Endothelial cell of umbilical vein (primary cell): ENCODE measurements at regions not wholly inside any gene's neighbourhood (a gene's known extent, or its start where the extent isn't known, plus 50 kb on each side); places are given as distances from the start of the nearest gene placed in this dataset.

Experiments
- BruUV-seq: library from RNA; stranded (reverse); fragments of 400-500 nt; replicated peaks from 2 replicates; lab custom pipeline; 2021; lab: Mats Ljungman, UMichigan
- CTCF ChIA-PET: fragments of 300-600, 350-600 bp; sonication (Branson Sonifier 250); formaldehyde crosslinking; loops from one replicate; lab custom pipeline; 2021; ENCODE audit warnings: antibody characterized with exemption, inconsistent platforms; lab: Charles Lee
- POLR2A ChIA-PET: fragments of 300-600, 350-600 bp; sonication (Branson Sonifier 250); formaldehyde crosslinking; loops from one replicate; lab custom pipeline; 2021; ENCODE audit warnings: antibody characterized with exemption, inconsistent platforms; lab: Charles Lee
- DNase-seq: peaks from one replicate; pipeline ENCODE4 v3.0.0-alpha.2; 2011; ENCODE audit warnings: low read depth, low spot score
- FAIRE-seq: peaks from 2 replicates; lab custom pipeline; 2011; peaks lifted over from hg19 to GRCh38; lab: Jason Lieb, UNC
- H2AFZ ChIP-seq: 2 replicates; pipeline ENCODE4 v1.6.0; 2012; ENCODE audit warnings: low read depth, low read length, control low read depth, inconsistent platforms
- H3K27ac ChIP-seq: 2 replicates; pipeline ENCODE4 v1.5.1; 2011; ENCODE audit warnings: low read depth, mild to moderate bottlenecking, control low read depth, low read length, moderate library complexity; ENCODE audit not compliant: insufficient read depth
- H3K27me3 ChIP-seq, 2 experiments: 2 replicates each; pipeline versions ENCODE4 v1.6.0 to v1.6.1; 2011; ENCODE audit warnings: low read length in 2 of 2, mixed read lengths in 1 of 2; ENCODE audit not compliant: control insufficient read depth in 2 of 2, insufficient read depth in 2 of 2
- H3K36me3 ChIP-seq, 2 experiments: 2 replicates in 1 of 2; 3 replicates in 1 of 2; pipeline ENCODE4 v1.5.1; 2011; ENCODE audit warnings: low read length in 2 of 2, mild to moderate bottlenecking in 1 of 2, moderate library complexity in 1 of 2; ENCODE audit not compliant: control insufficient read depth in 2 of 2, insufficient read depth in 2 of 2; ENCODE audit errors: extremely low read depth in 1 of 2
- H3K4me1 ChIP-seq: 3 replicates; pipeline ENCODE4 v1.5.1; 2011; ENCODE audit warnings: mild to moderate bottlenecking, low read length; ENCODE audit not compliant: control insufficient read depth, insufficient read depth; ENCODE audit errors: extremely low read depth
- H3K4me2 ChIP-seq: 2 replicates; pipeline ENCODE4 v1.6.1; 2011; ENCODE audit warnings: low read length, control low read depth, mixed read lengths; ENCODE audit not compliant: insufficient read depth
- H3K4me3 ChIP-seq, 3 experiments: fragments of 200-600 bp in 1 of 3; sonication (generic), shearing (Covaris generic) in 1 of 3; replicated peaks in 1 of 3; 2 replicates each; pipeline ENCODE4 v1.5.1; 2011 to 2016; ENCODE audit warnings: control low read depth in 3 of 3, low read length in 3 of 3, mild to moderate bottlenecking in 2 of 3, inconsistent platforms in 1 of 3, low read depth in 1 of 3, moderate library complexity in 1 of 3; ENCODE audit not compliant: insufficient read depth in 1 of 3
- H3K79me2 ChIP-seq: 2 replicates; pipeline ENCODE4 v1.6.0; 2012; ENCODE audit warnings: low read length, inconsistent platforms; ENCODE audit not compliant: control insufficient read depth, insufficient read depth
- H3K9ac ChIP-seq: replicated peaks from 2 replicates; pipeline ENCODE3; 2011; ENCODE audit warnings: low read length, control low read depth; ENCODE audit not compliant: insufficient read depth; ENCODE audit errors: extremely low read depth
- H3K9me1 ChIP-seq: replicated peaks from 3 replicates; pipeline ENCODE4 v1.6.0; 2011; ENCODE audit warnings: mild to moderate bottlenecking, low read length; ENCODE audit not compliant: control insufficient read depth, insufficient read depth; ENCODE audit errors: extremely low read depth
- H3K9me3 ChIP-seq: replicated peaks from 2 replicates; pipeline ENCODE4 v1.5.1; 2012; ENCODE audit warnings: low read length, inconsistent platforms; ENCODE audit not compliant: control insufficient read depth, insufficient read depth
- H4K20me1 ChIP-seq: replicated peaks from 2 replicates; pipeline ENCODE3; 2011; ENCODE audit warnings: mild to moderate bottlenecking, low read length; ENCODE audit not compliant: control insufficient read depth, insufficient read depth; ENCODE audit errors: extremely low read depth
- EZH2 ChIP-seq: IDR thresholded peaks from 2 replicates; pipeline ENCODE4 v1.6.1; 2012; ENCODE audit warnings: borderline replicate concordance, low read depth, mild to moderate bottlenecking, moderate library complexity, low read length, inconsistent platforms; ENCODE audit not compliant: severe bottlenecking
- FOS ChIP-seq: IDR thresholded peaks from 2 replicates; pipeline ENCODE4 v1.6.1; 2011; ENCODE audit warnings: mild to moderate bottlenecking, low read length, moderate library complexity, borderline replicate concordance; ENCODE audit not compliant: insufficient read depth
- GATA2 ChIP-seq: IDR thresholded peaks from 2 replicates; pipeline ENCODE4 v1.7.0; 2011; ENCODE audit warnings: low read depth, mild to moderate bottlenecking, moderate library complexity, mixed read lengths, low read length; ENCODE audit not compliant: insufficient read length, insufficient read depth
- JUN ChIP-seq: IDR thresholded peaks from 2 replicates; pipeline ENCODE4 v1.6.1; 2011; ENCODE audit warnings: borderline replicate concordance, low read depth; ENCODE audit not compliant: insufficient read length, insufficient read depth
- MYC ChIP-seq: IDR thresholded peaks from one replicate; pipeline ENCODE4 v1.6.1; 2011; ENCODE audit warnings: mild to moderate bottlenecking, low read depth, low read length
- POLR2A ChIP-seq: IDR thresholded peaks from 2 replicates; pipeline ENCODE4 v1.6.1; 2012; ENCODE audit warnings: low read depth, mild to moderate bottlenecking, control low read depth, low read length
- POLR2AphosphoS5 ChIP-seq: IDR thresholded peaks from 2 replicates; pipeline ENCODE4 v1.6.1; 2012; ENCODE audit warnings: low read depth, mild to moderate bottlenecking, control low read depth, low read length, moderate library complexity; ENCODE audit not compliant: insufficient read depth
- dilution Hi-C: fragments of 300-500 bp; cut with MboI; formaldehyde crosslinking; loops from one replicate; pipeline ENCODE4 v1.15.0; 2019; ENCODE audit warnings: low sequenced_read_pairs; ENCODE audit not compliant: extremely low pct_ligation_motif_present
- intact Hi-C: fragments of 100-400 bp; cut with micrococcal nuclease; formaldehyde crosslinking; loops from one replicate; pipeline ENCODE4 v1.10.0; 2022
- TF ChIP-seq, protein P1 (sequence below), 2 donors: IDR thresholded peaks; 1 replicate in 1 of 2; 2 replicates in 1 of 2; pipeline ENCODE4 v1.5.1; 2011; ENCODE audit warnings: low read length in 2 of 2, mild to moderate bottlenecking in 2 of 2, moderate library complexity in 2 of 2, control low read depth in 1 of 2, inconsistent platforms in 1 of 2, low read depth in 1 of 2; ENCODE audit not compliant: insufficient read depth in 1 of 2; ENCODE audit errors: extremely low read depth in 1 of 2
- TF ChIP-seq, protein P2 (sequence below): IDR thresholded peaks from 2 replicates; pipeline ENCODE4 v1.6.1; 2011; ENCODE audit not compliant: insufficient read depth, insufficient read length

DNA sequence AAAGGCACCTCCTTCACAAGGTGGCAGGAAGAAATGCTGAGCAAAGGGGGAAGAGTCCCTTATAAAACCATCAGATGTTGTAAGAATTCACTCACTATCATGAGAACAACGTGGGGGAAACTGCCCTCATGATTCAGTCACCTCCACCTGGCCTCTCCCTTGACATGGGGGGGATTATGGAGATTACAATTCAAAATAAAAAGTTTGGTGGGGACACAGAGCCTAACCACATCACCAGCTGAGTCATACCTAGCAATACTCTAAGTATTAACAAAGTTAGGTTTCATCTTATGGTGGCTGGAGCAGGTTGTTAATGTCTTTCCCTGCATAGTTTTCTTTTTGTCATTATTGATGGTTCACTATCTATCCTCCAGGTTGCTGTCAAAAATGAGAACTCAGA, 113.2 kb upstream of the PPFIA2 start:
- ChIA-PET CTCF (no interaction called here), POLR2A (no interaction called here)
- no peak overlapping the region for H3K9ac ChIP-seq
- no peak overlapping the region for H3K4me2 ChIP-seq
- intact Hi-C loops (no loop called here), dilution Hi-C loops (no loop called here)
- no peaks in the 10 kb centered on the region for H4K20me1 ChIP-seq
- TF ChIP-seq FOS, result no peak
- TF ChIP-seq JUN, result no peak
- no peak for TF ChIP-seq GATA2
- no peak overlapping the region for H2AFZ ChIP-seq
- H3K79me2 ChIP-seq, result no peaks in the 10 kb centered on the region
- no TSS peak for BruUV-seq
- H3K9me1 ChIP-seq, result no peaks in the 10 kb centered on the region
- no peaks in the 10 kb centered on the region for H3K36me3 ChIP-seq
- no peaks in the 10 kb centered on the region for H3K27me3 ChIP-seq
- no peaks in the 10 kb centered on the region for H3K9me3 ChIP-seq
- H3K4me1 ChIP-seq, result no peaks in the 10 kb centered on the region
- H3K4me3 ChIP-seq, result no peak overlapping the region
- FAIRE-seq, result no peak
- DNase-seq, result no peak
- H3K27ac ChIP-seq, result no peak overlapping the region

DNA sequence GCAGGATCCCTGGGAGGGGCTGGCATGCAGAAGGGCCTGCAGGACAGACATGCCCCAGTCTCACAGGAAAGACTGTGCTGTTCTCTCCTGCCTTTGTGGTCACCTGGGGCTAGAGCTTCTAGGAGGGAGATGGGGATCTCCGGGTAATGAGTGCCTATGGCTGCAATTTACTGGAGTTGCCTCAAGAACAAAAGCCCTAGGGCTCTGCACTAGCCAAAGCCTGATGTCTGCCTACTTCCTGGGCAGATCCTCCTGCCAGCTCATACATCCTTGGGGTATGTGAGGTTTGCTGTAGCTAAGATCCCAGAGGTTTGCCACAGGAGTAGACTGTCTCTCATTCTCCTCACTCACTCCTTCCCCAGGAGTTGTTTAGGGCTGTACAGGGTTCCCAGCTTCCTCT, 106.9 kb upstream of the PPFIA2 start:
- no TSS peak for BruUV-seq
- dilution Hi-C loops (no loop called here), intact Hi-C loops (no loop called here)
- H3K4me1 ChIP-seq, result no peaks in the 10 kb centered on the region
- no peaks in the 10 kb centered on the region for H3K79me2 ChIP-seq
- H4K20me1 ChIP-seq, result no peaks in the 10 kb centered on the region
- no peak for TF ChIP-seq POLR2A
- TF ChIP-seq, protein P1, sequence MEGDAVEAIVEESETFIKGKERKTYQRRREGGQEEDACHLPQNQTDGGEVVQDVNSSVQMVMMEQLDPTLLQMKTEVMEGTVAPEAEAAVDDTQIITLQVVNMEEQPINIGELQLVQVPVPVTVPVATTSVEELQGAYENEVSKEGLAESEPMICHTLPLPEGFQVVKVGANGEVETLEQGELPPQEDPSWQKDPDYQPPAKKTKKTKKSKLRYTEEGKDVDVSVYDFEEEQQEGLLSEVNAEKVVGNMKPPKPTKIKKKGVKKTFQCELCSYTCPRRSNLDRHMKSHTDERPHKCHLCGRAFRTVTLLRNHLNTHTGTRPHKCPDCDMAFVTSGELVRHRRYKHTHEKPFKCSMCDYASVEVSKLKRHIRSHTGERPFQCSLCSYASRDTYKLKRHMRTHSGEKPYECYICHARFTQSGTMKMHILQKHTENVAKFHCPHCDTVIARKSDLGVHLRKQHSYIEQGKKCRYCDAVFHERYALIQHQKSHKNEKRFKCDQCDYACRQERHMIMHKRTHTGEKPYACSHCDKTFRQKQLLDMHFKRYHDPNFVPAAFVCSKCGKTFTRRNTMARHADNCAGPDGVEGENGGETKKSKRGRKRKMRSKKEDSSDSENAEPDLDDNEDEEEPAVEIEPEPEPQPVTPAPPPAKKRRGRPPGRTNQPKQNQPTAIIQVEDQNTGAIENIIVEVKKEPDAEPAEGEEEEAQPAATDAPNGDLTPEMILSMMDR (IDR thresholded peaks at IDR 0.05; ENCODE audit: extremely low read depth in 1 of 2, insufficient read depth in 1 of 2, low read depth in 1 of 2, low read length in 2 of 2), result no peak
- no peak for TF ChIP-seq JUN
- TF ChIP-seq, protein P2, sequence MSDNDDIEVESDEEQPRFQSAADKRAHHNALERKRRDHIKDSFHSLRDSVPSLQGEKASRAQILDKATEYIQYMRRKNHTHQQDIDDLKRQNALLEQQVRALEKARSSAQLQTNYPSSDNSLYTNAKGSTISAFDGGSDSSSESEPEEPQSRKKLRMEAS, result no peak
- TF ChIP-seq FOS, result no peak
- no peak for TF ChIP-seq POLR2AphosphoS5
- no peak for TF ChIP-seq GATA2
- no peak for TF ChIP-seq EZH2
- TF ChIP-seq MYC, result no peak
- H3K36me3 ChIP-seq, result no peaks in the 10 kb centered on the region
- no peaks in the 10 kb centered on the region for H3K9me1 ChIP-seq
- CTCF ChIA-PET, result no interaction called here
- H3K27ac ChIP-seq, result no peak overlapping the region
- H2AFZ ChIP-seq, result no peak overlapping the region
- no peak overlapping the region for H3K4me3 ChIP-seq
- POLR2A ChIA-PET, result no interaction called here
- no peaks in the 10 kb centered on the region for H3K9me3 ChIP-seq
- FAIRE-seq (no peak), DNase-seq (no peak)
- no peak overlapping the region for H3K4me2 ChIP-seq
- H3K27me3 ChIP-seq, result peaks cover 6 to 10% of the 10 kb centered on the region in 2 experiments
- no peak overlapping the region for H3K9ac ChIP-seq
